Thyroid gland (tissue), 4 donors: ENCODE measurements at regions not wholly inside any gene's neighbourhood (a gene's known extent, or its start where the extent isn't known, plus 50 kb on each side); places are given as distances from the start of the nearest gene placed in this dataset.

Experiments used
- CTCF ChIP-seq, 6 experiments: fragments of 200-600 bp in 3 of 6; fragments of 450-650 bp in 3 of 6; sonication (generic) in 3 of 6; IDR thresholded peaks; one replicate each; pipeline ENCODE4 v1.5.1; 2016 to 2019; ENCODE audit warnings: antibody characterized with exemption in 6 of 6, mild to moderate bottlenecking in 2 of 6, inconsistent platforms in 1 of 6, moderate library complexity in 1 of 6
- POLR2A ChIP-seq, 2 donors: fragments of 450-650 bp; IDR thresholded peaks; one replicate each; pipeline ENCODE4 v1.6.1; 2017; ENCODE audit warnings: antibody characterized with exemption in 2 of 2, mild to moderate bottlenecking in 2 of 2, moderate library complexity in 1 of 2

DNA sequence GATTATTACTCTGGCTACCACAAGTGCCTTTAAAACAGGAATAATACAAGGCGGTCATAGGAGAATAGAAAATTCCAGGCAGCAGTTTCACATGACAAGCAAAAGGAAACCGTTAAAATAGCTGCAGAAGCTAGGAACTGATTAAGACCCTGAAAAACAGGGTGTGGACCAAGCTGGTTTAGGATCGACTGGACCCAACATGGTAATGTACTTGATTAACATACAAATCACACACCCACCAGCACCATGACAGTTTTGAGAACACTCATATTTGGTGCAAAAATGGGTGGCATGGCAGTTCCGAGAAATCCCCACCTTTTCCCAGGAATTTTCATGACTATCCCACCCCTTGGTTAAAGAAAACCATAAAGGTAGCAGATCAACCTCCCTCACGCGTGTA lies 51.9 kb upstream of the TMEM163 start:
- no peak for TF ChIP-seq CTCF (IDR thresholded peaks at IDR 0.05)
- no peak for TF ChIP-seq POLR2A (IDR thresholded peaks at IDR 0.05)
